HG03066 (cell line): ENCODE measurements at regions not wholly inside any gene's neighbourhood (a gene's known extent, or its start where the extent isn't known, plus 50 kb on each side); places are given as distances from the start of the nearest gene placed in this dataset.
"Not testable (repeated sequence)": the region's sequence is repeated elsewhere in the genome, so short reads cannot be mapped to it uniquely, and the experiment has no call there.

Source experiments
- ATAC-seq: cut with Tn5 transposase; IDR thresholded peaks from one replicate; pipeline ENCODE4 v1.9.1; 2021; ENCODE audit warnings: low read depth; ENCODE audit not compliant: unreplicated experiment

GRCh38 chr2:87500951-87501350 is 246.9 kb upstream of the PLGLB2 start:
- ATAC-seq, result not testable (repeated sequence)

- ATAC-seq, result not testable (repeated sequence)
Measured at GRCh38 chr2:87502948-87503347, 244.9 kb upstream of the PLGLB2 start.

GRCh38 chr2:87505239-87505638 is 242.6 kb upstream of the PLGLB2 start:
- ATAC-seq, result not testable (repeated sequence)

GRCh38 chr2:87505909-87506308 is 242.0 kb upstream of the PLGLB2 start:
- not testable (repeated sequence) for ATAC-seq

- ATAC-seq, result not testable (repeated sequence)
Measured at GRCh38 chr2:87507378-87508348, 240.2 kb upstream of the PLGLB2 start.

- not testable (repeated sequence) for ATAC-seq
Measured at GRCh38 chr2:87511195-87511778, 236.6 kb upstream of the PLGLB2 start.

- not testable (repeated sequence) for ATAC-seq
Measured at GRCh38 chr2:87512864-87513530, 234.9 kb upstream of the PLGLB2 start.

- ATAC-seq, result peak; percentile 52
Measured at GRCh38 chr2:87514034-87514433, 233.9 kb upstream of the PLGLB2 start.

GRCh38 chr2:87514515-87514914 is 233.4 kb upstream of the PLGLB2 start:
- ATAC-seq, result not testable (repeated sequence)

GRCh38 chr2:87515226-87515625 is 232.7 kb upstream of the PLGLB2 start:
- ATAC-seq, result not testable (repeated sequence)

- ATAC-seq, result not testable (repeated sequence)
Measured at GRCh38 chr2:87515875-87516274, 232.0 kb upstream of the PLGLB2 start.

GRCh38 chr2:87516369-87516967 is 231.4 kb upstream of the PLGLB2 start:
- ATAC-seq, result not testable (repeated sequence)

GRCh38 chr2:87517438-87517837 is 230.4 kb upstream of the PLGLB2 start:
- ATAC-seq, result peak; percentile 35

- ATAC-seq, result not testable (repeated sequence)
Measured at GRCh38 chr2:87518066-87518465, 229.8 kb upstream of the PLGLB2 start.

- ATAC-seq, result not testable (repeated sequence)
Measured at GRCh38 chr2:87518547-87518946, 229.3 kb upstream of the PLGLB2 start.

GRCh38 chr2:87519158-87520011 is 228.5 kb upstream of the PLGLB2 start:
- ATAC-seq, result peak; percentile 33

- ATAC-seq, result peak; percentile 50
Measured at GRCh38 chr2:87521057-87521456, 226.8 kb upstream of the PLGLB2 start.

- ATAC-seq, result not testable (repeated sequence)
Measured at GRCh38 chr2:87521489-87521888, 226.4 kb upstream of the PLGLB2 start.

GRCh38 chr2:87524619-87525188 is 223.2 kb upstream of the PLGLB2 start:
- ATAC-seq, result not testable (repeated sequence)
